ENCODE measurements at regions not wholly inside any gene's neighbourhood (a gene's known extent, or its start where the extent isn't known, plus 50 kb on each side); places are given as distances from the start of the nearest gene placed in this dataset.
"Not testable (repeated sequence)": the region's sequence is repeated elsewhere in the genome, so short reads cannot be mapped to it uniquely, and the experiment has no call there.

DNA sequence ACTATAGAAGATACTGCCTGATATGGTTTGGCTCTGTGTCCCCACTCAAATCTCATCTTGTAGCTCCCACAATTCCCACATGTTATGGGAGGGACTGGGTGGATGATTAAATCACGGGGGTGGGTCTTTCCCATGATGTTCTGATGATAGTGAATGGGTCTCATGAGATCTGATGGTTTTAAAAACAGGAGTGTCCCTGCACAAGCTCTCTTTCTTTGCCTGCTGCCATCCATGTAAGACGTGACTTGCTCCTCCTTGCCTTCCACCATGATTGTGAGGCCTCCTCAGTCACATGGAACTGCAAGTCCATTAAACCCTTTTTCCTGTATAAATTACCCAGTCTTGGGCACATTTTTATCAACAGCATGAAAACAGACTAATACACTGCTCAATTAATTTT, 217.8 kb downstream of the FAM43A start:
- TF ChIP-seq POLR2AphosphoS5, POLR2A (IDR thresholded peaks at IDR 0.05; ENCODE audit: low read depth, low read length): not testable (repeated sequence)

All from GM12891 (cell line).